ENCODE measurements at regions not wholly inside any gene's neighbourhood (a gene's known extent, or its start where the extent isn't known, plus 50 kb on each side); places are given as distances from the start of the nearest gene placed in this dataset.

DNA sequence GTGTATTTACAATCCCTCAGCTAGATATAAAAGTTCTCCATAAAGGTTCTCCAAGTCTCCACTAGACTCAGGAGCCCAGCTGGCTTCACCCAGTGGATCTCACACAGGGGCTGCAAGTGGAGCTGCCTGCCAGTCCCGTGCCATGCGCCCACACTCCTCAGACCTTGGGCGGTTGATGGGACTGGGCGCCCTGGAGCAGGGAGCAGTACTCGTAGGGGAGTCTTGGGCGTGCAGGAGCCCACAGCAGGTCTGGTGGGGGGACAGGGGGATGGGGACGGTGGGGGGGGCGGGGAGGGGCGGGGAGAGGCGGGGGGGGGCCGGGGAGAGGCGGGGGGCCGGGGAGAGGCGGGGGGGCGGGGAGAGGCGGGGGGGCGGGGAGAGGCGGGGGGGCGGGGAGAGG, 54.7 kb upstream of the RND3 start:
- H3K4me3 ChIP-seq (ENCODE audit: low read length), result no peak overlapping the region
- no peaks in the 10 kb centered on the region for H3K9me2 ChIP-seq (replicated peaks; ENCODE audit: insufficient read depth, low read length)
- no peaks in the 10 kb centered on the region for H3K79me2 ChIP-seq (ENCODE audit: low read length)
- DNase-seq, result no peak
- H3K4me1 ChIP-seq (ENCODE audit: low read length), result no peaks in the 10 kb centered on the region
- no peaks in the 10 kb centered on the region for H3K36me3 ChIP-seq (replicated peaks; ENCODE audit: insufficient read depth, low read length)
- H3K27me3 ChIP-seq (replicated peaks; ENCODE audit: insufficient read depth, low read length), result no peaks in the 10 kb centered on the region
- H3K4me2 ChIP-seq (ENCODE audit: low read depth, low read length), result no peak overlapping the region
- no peak overlapping the region for H2AFZ ChIP-seq (ENCODE audit: low read length)
- no peaks in the 10 kb centered on the region for H3K9me3 ChIP-seq (replicated peaks; ENCODE audit: insufficient read depth, low read length)
- no peaks in the 10 kb centered on the region for H3F3A ChIP-seq (ENCODE audit: insufficient read depth, low read length)
- no peaks in the 10 kb centered on the region for H4K20me1 ChIP-seq (ENCODE audit: insufficient read depth, low read length)
- H3K9ac ChIP-seq (ENCODE audit: low read length), result no peak overlapping the region
- no peak overlapping the region for H3K27ac ChIP-seq (ENCODE audit: low read length)
- TF ChIP-seq EZH2phosphoT487 (IDR thresholded peaks at IDR 0.05; ENCODE audit: low read length), result no peak
- no peak for TF ChIP-seq EZH2 (optimal IDR thresholded peaks at IDR 0.05; ENCODE audit: low read depth, low read length)
- TF ChIP-seq, protein P1, sequence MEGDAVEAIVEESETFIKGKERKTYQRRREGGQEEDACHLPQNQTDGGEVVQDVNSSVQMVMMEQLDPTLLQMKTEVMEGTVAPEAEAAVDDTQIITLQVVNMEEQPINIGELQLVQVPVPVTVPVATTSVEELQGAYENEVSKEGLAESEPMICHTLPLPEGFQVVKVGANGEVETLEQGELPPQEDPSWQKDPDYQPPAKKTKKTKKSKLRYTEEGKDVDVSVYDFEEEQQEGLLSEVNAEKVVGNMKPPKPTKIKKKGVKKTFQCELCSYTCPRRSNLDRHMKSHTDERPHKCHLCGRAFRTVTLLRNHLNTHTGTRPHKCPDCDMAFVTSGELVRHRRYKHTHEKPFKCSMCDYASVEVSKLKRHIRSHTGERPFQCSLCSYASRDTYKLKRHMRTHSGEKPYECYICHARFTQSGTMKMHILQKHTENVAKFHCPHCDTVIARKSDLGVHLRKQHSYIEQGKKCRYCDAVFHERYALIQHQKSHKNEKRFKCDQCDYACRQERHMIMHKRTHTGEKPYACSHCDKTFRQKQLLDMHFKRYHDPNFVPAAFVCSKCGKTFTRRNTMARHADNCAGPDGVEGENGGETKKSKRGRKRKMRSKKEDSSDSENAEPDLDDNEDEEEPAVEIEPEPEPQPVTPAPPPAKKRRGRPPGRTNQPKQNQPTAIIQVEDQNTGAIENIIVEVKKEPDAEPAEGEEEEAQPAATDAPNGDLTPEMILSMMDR (IDR thresholded peaks at IDR 0.05; ENCODE audit: low read length), result no peak

DNA sequence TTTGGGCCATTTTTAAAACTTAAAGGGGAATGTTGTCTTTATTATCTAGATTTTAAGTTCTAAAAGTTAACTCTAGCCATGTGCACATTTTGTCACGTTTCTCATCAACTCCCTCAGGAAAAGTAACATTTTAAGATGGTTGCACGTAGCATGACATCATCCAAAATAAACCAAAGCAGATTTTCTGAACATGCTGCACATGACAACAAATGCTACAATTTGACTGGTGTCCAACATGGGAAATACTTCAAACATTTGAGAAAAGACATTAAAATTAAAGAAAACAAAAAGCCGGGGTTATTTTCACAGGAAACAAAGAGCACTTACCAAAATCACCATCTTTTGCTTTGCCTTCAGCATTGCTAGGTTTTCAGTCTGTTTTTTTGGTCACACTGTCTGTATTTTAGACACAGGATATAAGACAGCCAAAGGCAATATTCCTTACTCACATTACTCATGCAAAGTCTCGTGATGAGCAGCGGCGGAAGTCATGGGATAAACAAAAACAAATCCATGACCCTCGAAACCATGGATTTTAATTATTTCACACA, 51.3 kb upstream of the RND3 start:
- Histone ChIP-seq H2AFZ (ENCODE audit: low read length) (no peak overlapping the region), H3F3A (ENCODE audit: insufficient read depth, low read length) (no peaks in the 10 kb centered on the region), H3K4me2 (ENCODE audit: low read depth, low read length) (no peak overlapping the region), H4K20me1 (ENCODE audit: insufficient read depth, low read length) (no peaks in the 10 kb centered on the region), H3K36me3 (replicated peaks; ENCODE audit: insufficient read depth, low read length) (no peaks in the 10 kb centered on the region), H3K4me1 (ENCODE audit: low read length) (no peaks in the 10 kb centered on the region), H3K9ac (ENCODE audit: low read length) (no peak overlapping the region), H3K4me3 (ENCODE audit: low read length) (no peak overlapping the region), H3K9me2 (replicated peaks; ENCODE audit: insufficient read depth, low read length) (no peaks in the 10 kb centered on the region), H3K9me3 (replicated peaks; ENCODE audit: insufficient read depth, low read length) (no peaks in the 10 kb centered on the region), H3K79me2 (ENCODE audit: low read length) (no peaks in the 10 kb centered on the region), H3K27ac (ENCODE audit: low read length) (no peak overlapping the region), H3K27me3 (replicated peaks; ENCODE audit: insufficient read depth, low read length) (no peaks in the 10 kb centered on the region)
- no peak for TF ChIP-seq EZH2phosphoT487 (IDR thresholded peaks at IDR 0.05; ENCODE audit: low read length)
- no peak for TF ChIP-seq EZH2 (optimal IDR thresholded peaks at IDR 0.05; ENCODE audit: low read depth, low read length)
- TF ChIP-seq, protein P1 (IDR thresholded peaks at IDR 0.05; ENCODE audit: low read length), result no peak
- no peak for DNase-seq
